ENCODE measurements at regions not wholly inside any gene's neighbourhood (a gene's known extent, or its start where the extent isn't known, plus 50 kb on each side); places are given as distances from the start of the nearest gene placed in this dataset.
"Not testable (repeated sequence)": the region's sequence is repeated elsewhere in the genome, so short reads cannot be mapped to it uniquely, and the experiment has no call there.

- H3K23me2 ChIP-seq (ENCODE audit: low read depth, low read length), result peaks cover 12% of the 10 kb centered on the region
- H4K20me1 ChIP-seq (replicated peaks in 1 of 2; ENCODE audit: control insufficient read depth in 1 of 2, insufficient read depth in 2 of 2, low read length in 2 of 2); H3K9me3 ChIP-seq (ENCODE audit: insufficient read depth in 2 of 2, low read depth in 1 of 2, low read length in 1 of 2); POLR2A ChIA-PET (ENCODE audit: partially characterized antibody); H2BK12ac ChIP-seq (ENCODE audit: low read depth, low read length); H3K23ac ChIP-seq (ENCODE audit: insufficient read length); H3K9ac ChIP-seq (replicated peaks in 1 of 4; ENCODE audit: extremely low read depth in 1 of 4, low read depth in 3 of 4, low read length in 3 of 4); H4K8ac ChIP-seq (ENCODE audit: extremely low read depth, insufficient read depth, low read length); H2BK20ac ChIP-seq (ENCODE audit: low read length); H4K91ac ChIP-seq (replicated peaks; ENCODE audit: insufficient read length, low read length); H3K14ac ChIP-seq (ENCODE audit: insufficient read length); H3K56ac ChIP-seq (replicated peaks; ENCODE audit: insufficient read length, low read depth, low read length); H3K4me3 ChIP-seq (ENCODE audit: extremely low read depth in 1 of 4, insufficient read depth in 2 of 4, low read depth in 3 of 4, low read length in 4 of 4); H3K4ac ChIP-seq (replicated peaks; ENCODE audit: insufficient read length, low read depth, low read length); H3K4me2 ChIP-seq (ENCODE audit: insufficient read depth in 1 of 2, low read depth in 2 of 2, low read length in 2 of 2); H4K5ac ChIP-seq (ENCODE audit: insufficient read length, low read depth, low read length); H2AFZ ChIP-seq (ENCODE audit: low read length); H3K27ac ChIP-seq (ENCODE audit: low read depth, low read length); H2BK5ac ChIP-seq (ENCODE audit: low read depth, low read length); H3K79me1 ChIP-seq (ENCODE audit: low read depth, low read length); H3K4me1 ChIP-seq (replicated peaks in 1 of 4; ENCODE audit: control insufficient read depth in 3 of 4, insufficient read depth in 4 of 4, low read length in 3 of 4); H3K36me3 ChIP-seq (ENCODE audit: control insufficient read depth in 2 of 4, insufficient read depth in 4 of 4, low read length in 3 of 4); H3K18ac ChIP-seq (ENCODE audit: extremely low read depth, low read length); H3K79me2 ChIP-seq (ENCODE audit: control insufficient read depth in 1 of 2, insufficient read depth in 2 of 2, low read length in 2 of 2); H3K27me3 ChIP-seq (replicated peaks in 1 of 4; ENCODE audit: control insufficient read depth in 3 of 4, extremely low read depth in 1 of 4, insufficient read depth in 3 of 4, low read length in 3 of 4); H2AK5ac ChIP-seq (ENCODE audit: low read depth, low read length); H2BK120ac ChIP-seq (replicated peaks; ENCODE audit: low read depth, low read length); H2BK15ac ChIP-seq (ENCODE audit: low read length): not testable (repeated sequence)
- TF ChIP-seq CTCF (IDR thresholded peaks at IDR 0.05; ENCODE audit: control extremely low read depth in 1 of 3, insufficient read depth in 1 of 3, low read depth in 1 of 3, low read length in 3 of 3) (peak in 2 of 3 experiments; percentile 15 to 29; a peak in 2 of 4 replicates), RAD21 (IDR thresholded peaks at IDR 0.05 in 1 of 2, conservative IDR thresholded peaks at IDR 0.05 in 1 of 2; ENCODE audit: low read depth in 2 of 2, low read length in 2 of 2) (peak in 1 of 2 experiments; percentile 21; a peak in 1 of 4 replicates)
- CTCF ChIA-PET (ENCODE audit: partially characterized antibody), result interaction anchor here (1.1 to 2.1 kb wide), 4 partner anchors 45 to 131 kb away, joined by 3 to 7 read pairs (median 3); no protein-coding TSS in a partner anchor
- 42% methylated on average over 11 of the region's 22 CpGs; no CpG with 5 or more reads in 1 of the 2 experiments for WGBS, 2 experiments (ENCODE audit: extremely low coverage in 1 of 2, insufficient coverage in 1 of 2, insufficient read length in 1 of 2, insufficient replicate concordance in 2 of 2, low coverage in 1 of 2, low lambda C conversion rate in 2 of 2, missing lambda C conversion rate in 1 of 2)
- FAIRE-seq, result peak; percentile 36
- DNase-seq (ENCODE audit: low read depth in 1 of 2, low spot score in 2 of 2), result peak in 1 of 2 experiments; percentile 74
These were observed 127.2 kb downstream of the ATP6V0E2 start for GRCh38 chr7:150000780-150001599.
